Esophagus muscularis mucosa (tissue), 3 donors: ENCODE measurements at regions not wholly inside any gene's neighbourhood (a gene's known extent, or its start where the extent isn't known, plus 50 kb on each side); places are given as distances from the start of the nearest gene placed in this dataset.

Source experiments
- EP300 ChIP-seq: sonication (generic); formaldehyde crosslinking; IDR thresholded peaks from one replicate; pipeline ENCODE4 v1.6.1; 2017; ENCODE audit warnings: antibody characterized with exemption
- POLR2A ChIP-seq: fragments of 450-650 bp; IDR thresholded peaks from one replicate; pipeline ENCODE4 v1.6.1; 2017; ENCODE audit warnings: antibody characterized with exemption, moderate library complexity, mild to moderate bottlenecking, low read depth
- POLR2AphosphoS5 ChIP-seq, 2 donors: sonication (generic); formaldehyde crosslinking; IDR thresholded peaks; one replicate each; pipeline ENCODE4 v1.6.1; 2017; ENCODE audit warnings: antibody characterized with exemption in 2 of 2

- no peak for TF ChIP-seq POLR2A
- TF ChIP-seq POLR2AphosphoS5 (IDR thresholded peaks at IDR 0.05) = no peak
- TF ChIP-seq EP300 = no peak
Measured at GRCh38 chr12:43222796-43223195, 329.2 kb downstream of the ADAMTS20 start.
